ENCODE measurements at regions not wholly inside any gene's neighbourhood (a gene's known extent, or its start where the extent isn't known, plus 50 kb on each side); places are given as distances from the start of the nearest gene placed in this dataset.

GRCh38 chr6:82711105-82711827 is 347.6 kb downstream of the TPBG start:
- H3K9me3 ChIP-seq (ENCODE audit: low read length) = no peaks in the 10 kb centered on the region
- H3K4me3 Mint-ChIP-seq = no peak overlapping the region
- no peaks in the 10 kb centered on the region for H3K36me3 Mint-ChIP-seq
- H3K36me3 ChIP-seq (ENCODE audit: insufficient read depth, low read length) = no peaks in the 10 kb centered on the region
- CTCF ChIA-PET = interaction anchor here (1.3 kb wide), 1 partner anchor 12 kb away, joined by 3 read pairs; no protein-coding TSS in a partner anchor
- H3K9me3 Mint-ChIP-seq = peaks cover 1 to 9% (median 5%) of the 10 kb centered on the region in 5 donors
- H3K27me3 ChIP-seq (ENCODE audit: insufficient read depth, low read length, poor library complexity, severe bottlenecking) = no peaks in the 10 kb centered on the region
- no peaks in the 10 kb centered on the region for H3K4me1 Mint-ChIP-seq
- no peak overlapping the region for H3K4me3 ChIP-seq (ENCODE audit: low read length)
- POLR2A ChIA-PET = no interaction called here
- no peaks in the 10 kb centered on the region for H3K4me1 ChIP-seq (ENCODE audit: insufficient read depth, low read length)
- no peak for DNase-seq
- no peak overlapping the region for H3K27ac ChIP-seq (ENCODE audit: low read depth, low read length)
- no peak overlapping the region for H3K27ac Mint-ChIP-seq
- peaks cover 9 to 31% of the 10 kb centered on the region in 2 donors for H3K27me3 Mint-ChIP-seq

GRCh38 chr6:82711971-82712370 is 348.4 kb downstream of the TPBG start:
- no peak overlapping the region for H3K4me3 Mint-ChIP-seq
- peaks cover 0 to 11% (median 5%) of the 10 kb centered on the region in 5 donors for H3K9me3 Mint-ChIP-seq
- no peaks in the 10 kb centered on the region for H3K4me1 ChIP-seq (ENCODE audit: insufficient read depth, low read length)
- H3K9me3 ChIP-seq (ENCODE audit: low read length) = no peaks in the 10 kb centered on the region
- POLR2A ChIA-PET = no interaction called here
- no peak for DNase-seq
- H3K27me3 ChIP-seq (ENCODE audit: insufficient read depth, low read length, poor library complexity, severe bottlenecking) = no peaks in the 10 kb centered on the region
- H3K27me3 Mint-ChIP-seq = peaks cover 9 to 35% of the 10 kb centered on the region in 2 donors
- H3K27ac ChIP-seq (ENCODE audit: low read depth, low read length) = no peak overlapping the region
- CTCF ChIA-PET = interaction anchor here (1.3 kb wide), 1 partner anchor 11 kb away, joined by 3 read pairs; no protein-coding TSS in a partner anchor
- no peaks in the 10 kb centered on the region for H3K36me3 ChIP-seq (ENCODE audit: insufficient read depth, low read length)
- no peak overlapping the region for H3K27ac Mint-ChIP-seq
- H3K36me3 Mint-ChIP-seq = no peaks in the 10 kb centered on the region
- H3K4me1 Mint-ChIP-seq = no peaks in the 10 kb centered on the region
- H3K4me3 ChIP-seq (ENCODE audit: low read length) = no peak overlapping the region

GRCh38 chr6:82712389-82712788 is 348.8 kb downstream of the TPBG start:
- POLR2A ChIA-PET = no interaction called here
- CTCF ChIA-PET = interaction anchor here (1.3 kb wide), 1 partner anchor 11 kb away, joined by 3 read pairs; no protein-coding TSS in a partner anchor
- no peak overlapping the region for H3K4me3 ChIP-seq (ENCODE audit: low read length)
- H3K9me3 Mint-ChIP-seq = peaks cover 0 to 11% (median 7%) of the 10 kb centered on the region in 5 donors
- no peaks in the 10 kb centered on the region for H3K36me3 ChIP-seq (ENCODE audit: insufficient read depth, low read length)
- H3K36me3 Mint-ChIP-seq = no peaks in the 10 kb centered on the region
- no peak for DNase-seq
- no peaks in the 10 kb centered on the region for H3K4me1 Mint-ChIP-seq
- no peaks in the 10 kb centered on the region for H3K4me1 ChIP-seq (ENCODE audit: insufficient read depth, low read length)
- H3K27me3 ChIP-seq (ENCODE audit: insufficient read depth, low read length, poor library complexity, severe bottlenecking) = no peaks in the 10 kb centered on the region
- H3K9me3 ChIP-seq (ENCODE audit: low read length) = no peaks in the 10 kb centered on the region
- no peak overlapping the region for H3K27ac ChIP-seq (ENCODE audit: low read depth, low read length)
- peak overlapping the region in 1 of 7 donors; percentile 44 for H3K4me3 Mint-ChIP-seq
- H3K27ac Mint-ChIP-seq = no peak overlapping the region
- H3K27me3 Mint-ChIP-seq = peaks cover 9 to 35% of the 10 kb centered on the region in 2 donors

GRCh38 chr6:82712826-82713225 is 349.2 kb downstream of the TPBG start:
- Mint-ChIP-seq H3K27me3 (peaks cover 9 to 35% of the 10 kb centered on the region in 2 donors), H3K4me1 (no peaks in the 10 kb centered on the region), H3K27ac (no peak overlapping the region), H3K9me3 (peaks cover 0 to 11% (median 7%) of the 10 kb centered on the region in 5 donors), H3K36me3 (no peaks in the 10 kb centered on the region), H3K4me3 (peak overlapping the region in 1 of 7 donors; percentile 44)
- ChIA-PET CTCF (interaction anchor here (1.3 kb wide), 1 partner anchor 11 kb away, joined by 3 read pairs; no protein-coding TSS in a partner anchor), POLR2A (no interaction called here)
- H3K4me3 ChIP-seq (ENCODE audit: low read length) = no peak overlapping the region
- H3K27ac ChIP-seq (ENCODE audit: low read depth, low read length) = no peak overlapping the region
- H3K36me3 ChIP-seq (ENCODE audit: insufficient read depth, low read length) = no peaks in the 10 kb centered on the region
- no peaks in the 10 kb centered on the region for H3K9me3 ChIP-seq (ENCODE audit: low read length)
- H3K4me1 ChIP-seq (ENCODE audit: insufficient read depth, low read length) = no peaks in the 10 kb centered on the region
- H3K27me3 ChIP-seq (ENCODE audit: insufficient read depth, low read length, poor library complexity, severe bottlenecking) = no peaks in the 10 kb centered on the region
- no peak for DNase-seq

- Histone ChIP-seq H3K36me3 (ENCODE audit: insufficient read depth, low read length) (no peaks in the 10 kb centered on the region), H3K27me3 (ENCODE audit: insufficient read depth, low read length, poor library complexity, severe bottlenecking) (no peaks in the 10 kb centered on the region), H3K4me1 (ENCODE audit: insufficient read depth, low read length) (no peaks in the 10 kb centered on the region), H3K9me3 (ENCODE audit: low read length) (no peaks in the 10 kb centered on the region), H3K27ac (ENCODE audit: low read depth, low read length) (no peak overlapping the region), H3K4me3 (ENCODE audit: low read length) (no peak overlapping the region)
- Mint-ChIP-seq H3K9me3 (peaks cover 0 to 7% (median 4%) of the 10 kb centered on the region in 5 donors), H3K4me1 (no peaks in the 10 kb centered on the region), H3K36me3 (no peaks in the 10 kb centered on the region), H3K27ac (no peak overlapping the region), H3K4me3 (no peak overlapping the region), H3K27me3 (peaks cover 0 to 5% of the 10 kb centered on the region in 2 donors)
- DNase-seq = no peak
- CTCF ChIA-PET = no interaction called here
- POLR2A ChIA-PET = no interaction called here
These were observed 344.6 kb downstream of the UBE3D start for GRCh38 chr6:82720992-82721391.

- no peak overlapping the region for H3K4me3 ChIP-seq (ENCODE audit: low read length)
- no peaks in the 10 kb centered on the region for H3K9me3 ChIP-seq (ENCODE audit: low read length)
- no peaks in the 10 kb centered on the region for H3K27me3 ChIP-seq (ENCODE audit: insufficient read depth, low read length, poor library complexity, severe bottlenecking)
- H3K4me1 ChIP-seq (ENCODE audit: insufficient read depth, low read length) = no peaks in the 10 kb centered on the region
- H3K27ac Mint-ChIP-seq = no peak overlapping the region
- no peaks in the 10 kb centered on the region for H3K4me1 Mint-ChIP-seq
- ChIA-PET CTCF (no interaction called here), POLR2A (no interaction called here)
- no peak overlapping the region for H3K4me3 Mint-ChIP-seq
- peaks cover 9 to 18% of the 10 kb centered on the region in 2 donors for H3K27me3 Mint-ChIP-seq
- peaks cover 0 to 3% (median 0%) of the 10 kb centered on the region in 5 donors for H3K9me3 Mint-ChIP-seq
- no peak for DNase-seq
- H3K27ac ChIP-seq (ENCODE audit: low read depth, low read length) = no peak overlapping the region
- H3K36me3 Mint-ChIP-seq = no peaks in the 10 kb centered on the region
- no peaks in the 10 kb centered on the region for H3K36me3 ChIP-seq (ENCODE audit: insufficient read depth, low read length)
These were observed 329.9 kb downstream of the UBE3D start for GRCh38 chr6:82735790-82736189.

GRCh38 chr6:82737965-82738364 is 327.7 kb downstream of the UBE3D start:
- Histone ChIP-seq H3K27ac (ENCODE audit: low read depth, low read length) (no peak overlapping the region), H3K4me3 (ENCODE audit: low read length) (no peak overlapping the region), H3K4me1 (ENCODE audit: insufficient read depth, low read length) (no peaks in the 10 kb centered on the region), H3K27me3 (ENCODE audit: insufficient read depth, low read length, poor library complexity, severe bottlenecking) (no peaks in the 10 kb centered on the region), H3K9me3 (ENCODE audit: low read length) (no peaks in the 10 kb centered on the region), H3K36me3 (ENCODE audit: insufficient read depth, low read length) (no peaks in the 10 kb centered on the region)
- CTCF ChIA-PET = no interaction called here
- no peak overlapping the region for H3K27ac Mint-ChIP-seq
- no peak overlapping the region for H3K4me3 Mint-ChIP-seq
- no peak for DNase-seq
- no peaks in the 10 kb centered on the region for H3K36me3 Mint-ChIP-seq
- H3K27me3 Mint-ChIP-seq = peaks cover 11 to 21% of the 10 kb centered on the region in 2 donors
- no peaks in the 10 kb centered on the region for H3K4me1 Mint-ChIP-seq
- H3K9me3 Mint-ChIP-seq = peaks cover 0 to 3% (median 0%) of the 10 kb centered on the region in 5 donors
- POLR2A ChIA-PET = no interaction called here

- Histone ChIP-seq H3K9me3 (ENCODE audit: low read length) (no peaks in the 10 kb centered on the region), H3K27me3 (ENCODE audit: insufficient read depth, low read length, poor library complexity, severe bottlenecking) (no peaks in the 10 kb centered on the region), H3K4me3 (ENCODE audit: low read length) (no peak overlapping the region), H3K36me3 (ENCODE audit: insufficient read depth, low read length) (no peaks in the 10 kb centered on the region), H3K4me1 (ENCODE audit: insufficient read depth, low read length) (no peaks in the 10 kb centered on the region), H3K27ac (ENCODE audit: low read depth, low read length) (no peak overlapping the region)
- Mint-ChIP-seq H3K9me3 (peaks cover 0 to 2% (median 0%) of the 10 kb centered on the region in 5 donors), H3K4me1 (no peaks in the 10 kb centered on the region), H3K4me3 (no peak overlapping the region), H3K27me3 (peaks cover 11 to 17% of the 10 kb centered on the region in 2 donors), H3K27ac (no peak overlapping the region), H3K36me3 (no peaks in the 10 kb centered on the region)
- CTCF ChIA-PET = no interaction called here
- POLR2A ChIA-PET = no interaction called here
- no peak for DNase-seq
These were observed 326.9 kb downstream of the UBE3D start for GRCh38 chr6:82738773-82739172.
